Limb (tissue), 2 donors: ENCODE measurements at regions not wholly inside any gene's neighbourhood (a gene's known extent, or its start where the extent isn't known, plus 50 kb on each side); places are given as distances from the start of the nearest gene placed in this dataset.
"Not testable (repeated sequence)": the region's sequence is repeated elsewhere in the genome, so short reads cannot be mapped to it uniquely, and the experiment has no call there.

Experiments
- DNase-seq, 2 donors: peaks; one replicate each; pipeline ENCODE4 v3.0.0-alpha.2; 2016; ENCODE audit errors: extremely low spot score in 2 of 2

DNA sequence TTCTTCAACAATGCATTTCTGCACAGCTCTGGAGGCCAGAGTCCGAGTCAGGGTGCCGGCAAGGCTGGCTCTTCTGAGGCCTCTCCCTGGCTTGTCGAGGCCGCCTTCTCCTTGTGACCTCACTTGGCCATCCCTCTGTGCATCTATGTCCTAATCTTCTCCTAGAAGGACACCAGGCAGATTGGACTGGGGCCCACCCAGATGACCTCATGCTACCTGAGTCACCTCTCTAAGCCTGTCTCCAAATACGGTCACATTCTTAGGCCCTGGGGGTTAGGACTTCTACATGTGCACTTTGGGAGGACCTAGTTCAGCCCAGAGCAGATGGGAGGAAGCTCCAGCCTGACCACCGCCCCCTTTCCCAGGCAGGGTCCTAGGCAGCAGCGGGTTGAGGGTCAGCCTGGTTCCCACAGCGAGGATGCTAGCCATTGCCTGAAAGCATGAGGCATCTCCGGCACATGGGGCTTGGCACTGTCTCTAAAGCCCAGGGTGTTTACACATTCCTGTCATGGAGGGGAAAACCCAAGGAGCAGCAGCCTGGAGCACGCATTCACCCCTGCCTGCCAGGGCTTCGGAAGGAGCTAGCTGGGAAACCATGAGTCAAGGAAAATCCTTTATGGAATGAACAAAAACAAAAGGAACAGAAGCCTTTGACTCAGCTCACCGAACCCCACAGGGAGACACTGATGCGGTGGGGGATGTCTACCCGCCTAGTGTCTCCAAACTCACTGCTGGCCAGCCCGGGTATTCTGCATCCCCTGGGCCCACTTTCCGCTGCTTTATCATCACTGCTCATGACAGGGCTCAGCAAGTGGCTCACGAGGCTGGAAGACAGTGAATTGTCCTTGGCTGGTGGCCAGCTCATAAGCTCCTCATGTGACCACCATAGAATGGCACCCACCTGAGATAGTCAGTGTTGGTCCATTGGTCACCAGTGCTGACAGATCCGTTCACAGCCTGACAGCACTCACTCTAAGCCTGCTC, 140.2 kb upstream of the ZNF469 start:
- DNase-seq, result not testable (repeated sequence)

GRCh38 chr16:88243921-88244320, 138.8 kb upstream of the ZNF469 start:
- DNase-seq, result not testable (repeated sequence)

DNA sequence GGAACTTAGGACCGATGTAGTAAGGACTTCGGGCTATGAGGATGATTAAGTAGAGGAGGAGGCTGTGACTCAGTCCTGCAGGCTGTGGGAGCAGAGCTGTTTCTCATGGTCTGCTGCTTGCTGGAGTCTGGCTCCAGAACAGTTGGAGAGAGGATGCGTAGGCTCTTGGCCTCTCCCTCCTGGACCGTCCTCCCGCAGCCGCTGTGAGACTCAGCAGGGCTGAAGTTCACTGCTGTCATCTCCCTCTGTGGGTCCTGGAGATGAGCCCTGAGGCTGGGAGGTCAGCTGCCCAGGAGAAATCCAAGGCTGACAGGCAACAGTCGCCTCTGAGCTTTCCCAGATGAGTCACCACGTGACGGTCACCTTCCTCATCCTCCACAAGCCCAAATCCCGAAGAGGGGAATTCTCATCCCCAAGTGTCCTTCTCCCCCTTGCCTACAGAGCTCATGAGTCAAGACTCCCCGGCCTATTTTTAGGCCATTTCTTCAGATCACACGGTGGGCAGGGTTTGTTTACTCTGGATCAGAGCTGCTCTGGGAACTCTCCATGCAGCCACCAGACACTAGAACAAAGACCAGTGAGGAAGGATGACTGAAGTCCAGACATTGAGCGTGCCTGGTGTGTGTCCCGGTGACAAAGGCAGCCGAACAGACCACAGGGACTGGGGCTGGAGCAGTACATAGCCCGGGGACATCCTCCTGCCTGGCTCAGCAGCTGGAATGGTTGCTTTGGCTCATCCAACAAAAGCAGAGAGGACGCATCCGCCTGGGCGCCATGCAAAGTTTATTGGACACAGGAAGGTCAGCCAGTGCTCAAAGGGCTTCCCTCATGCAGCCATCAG, 137.3 kb upstream of the ZNF469 start:
- DNase-seq, result not testable (repeated sequence)

DNA sequence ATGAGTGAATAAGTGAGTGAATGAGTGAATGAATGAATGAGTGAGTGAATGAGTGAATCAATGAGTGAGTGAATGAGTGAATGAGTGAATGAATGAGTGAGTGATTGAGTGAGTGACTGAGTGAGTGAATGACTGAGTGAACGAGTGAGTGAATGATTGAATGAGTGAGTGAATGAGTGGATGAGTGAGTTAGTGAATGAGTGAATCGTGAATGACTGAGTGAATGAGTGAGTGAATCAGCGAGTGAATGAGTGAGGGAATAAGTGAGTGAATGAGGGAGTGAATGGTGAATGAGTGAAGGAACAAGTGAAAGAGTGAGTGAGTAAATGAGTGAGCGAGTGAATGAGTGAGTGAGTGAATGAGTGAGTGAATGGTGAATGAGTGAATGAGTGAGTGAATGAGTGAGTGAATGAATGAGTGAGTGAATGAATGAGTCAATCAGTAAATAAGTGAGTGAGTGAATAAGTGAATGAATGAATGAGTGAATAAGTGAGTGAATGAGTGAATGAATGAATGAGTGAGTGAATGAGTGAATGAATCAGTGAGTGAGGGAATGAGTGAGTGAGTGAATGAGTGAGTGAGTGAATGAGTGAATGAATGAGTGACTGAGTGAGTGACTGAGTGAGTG, 135.7 kb upstream of the ZNF469 start:
- not testable (repeated sequence) for DNase-seq

- DNase-seq, result not testable (repeated sequence)
Observed at GRCh38 chr16:88247583-88247966, 135.2 kb upstream of the ZNF469 start.

GRCh38 chr16:88248761-88249160, 134.0 kb upstream of the ZNF469 start:
- DNase-seq, result not testable (repeated sequence)

GRCh38 chr16:88250381-88250780, 132.4 kb upstream of the ZNF469 start:
- not testable (repeated sequence) for DNase-seq

DNA sequence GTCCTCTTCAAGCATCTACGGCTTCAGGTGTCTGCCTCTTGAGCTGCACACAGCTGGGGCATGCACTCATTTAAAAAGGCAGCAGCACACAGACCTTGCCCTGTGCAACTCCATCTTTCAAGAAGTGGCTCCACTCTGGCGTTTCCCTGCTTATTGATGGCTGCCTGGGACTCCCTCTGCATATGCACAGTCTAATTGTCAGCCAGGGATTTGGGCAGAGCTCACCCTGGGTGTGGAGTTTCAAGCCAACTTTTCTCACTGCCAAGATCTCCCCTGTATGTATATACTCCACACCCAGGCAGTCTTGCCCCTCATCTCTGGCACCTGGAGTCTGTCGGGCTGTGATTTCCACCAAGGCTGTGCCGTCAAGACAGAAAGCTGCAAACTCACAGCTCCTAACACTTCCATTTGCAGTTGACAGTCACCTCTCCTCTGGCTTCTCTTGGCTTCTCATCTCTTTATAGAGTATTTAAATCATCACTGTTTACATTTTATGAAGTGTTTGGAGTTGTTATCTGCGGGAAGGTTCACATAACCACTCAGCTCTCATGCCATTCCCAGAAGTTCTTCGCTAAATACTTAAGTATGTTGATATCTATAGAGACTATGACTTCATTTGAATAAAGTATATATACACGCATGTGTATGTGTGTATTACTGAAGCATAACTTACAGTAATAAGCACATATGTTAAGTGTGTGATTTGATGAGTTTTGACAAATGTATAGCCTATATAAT, 130.5 kb upstream of the ZNF469 start:
- DNase-seq, result not testable (repeated sequence)

DNA sequence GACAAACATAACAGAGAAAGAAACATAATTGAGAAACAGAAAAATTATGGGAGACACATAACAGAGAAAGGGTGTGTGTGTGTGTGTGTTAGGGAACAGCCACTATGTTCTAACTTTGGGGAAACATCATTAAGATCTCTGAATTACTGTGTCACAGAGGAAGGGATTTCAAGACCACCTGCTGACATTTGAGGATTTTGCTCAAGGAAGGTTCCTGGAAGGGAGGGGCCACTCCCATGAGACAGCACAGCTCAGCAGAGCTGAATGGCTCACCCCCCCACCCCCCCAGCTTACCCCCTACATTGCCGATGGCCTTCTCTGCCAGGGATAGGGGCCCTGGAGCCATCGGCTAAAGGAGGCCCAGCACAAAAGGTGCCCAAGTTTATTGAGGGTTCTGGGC, 124.6 kb upstream of the ZNF469 start:
- not testable (repeated sequence) for DNase-seq

- DNase-seq, result peak in 1 of 2 donors; percentile 60
Observed at GRCh38 chr16:88258764-88259525, 123.8 kb upstream of the ZNF469 start.

GRCh38 chr16:88259538-88259937, 123.2 kb upstream of the ZNF469 start:
- not testable (repeated sequence) for DNase-seq

- DNase-seq, result not testable (repeated sequence)
Observed at GRCh38 chr16:88260146-88260545, 122.6 kb upstream of the ZNF469 start.

DNA sequence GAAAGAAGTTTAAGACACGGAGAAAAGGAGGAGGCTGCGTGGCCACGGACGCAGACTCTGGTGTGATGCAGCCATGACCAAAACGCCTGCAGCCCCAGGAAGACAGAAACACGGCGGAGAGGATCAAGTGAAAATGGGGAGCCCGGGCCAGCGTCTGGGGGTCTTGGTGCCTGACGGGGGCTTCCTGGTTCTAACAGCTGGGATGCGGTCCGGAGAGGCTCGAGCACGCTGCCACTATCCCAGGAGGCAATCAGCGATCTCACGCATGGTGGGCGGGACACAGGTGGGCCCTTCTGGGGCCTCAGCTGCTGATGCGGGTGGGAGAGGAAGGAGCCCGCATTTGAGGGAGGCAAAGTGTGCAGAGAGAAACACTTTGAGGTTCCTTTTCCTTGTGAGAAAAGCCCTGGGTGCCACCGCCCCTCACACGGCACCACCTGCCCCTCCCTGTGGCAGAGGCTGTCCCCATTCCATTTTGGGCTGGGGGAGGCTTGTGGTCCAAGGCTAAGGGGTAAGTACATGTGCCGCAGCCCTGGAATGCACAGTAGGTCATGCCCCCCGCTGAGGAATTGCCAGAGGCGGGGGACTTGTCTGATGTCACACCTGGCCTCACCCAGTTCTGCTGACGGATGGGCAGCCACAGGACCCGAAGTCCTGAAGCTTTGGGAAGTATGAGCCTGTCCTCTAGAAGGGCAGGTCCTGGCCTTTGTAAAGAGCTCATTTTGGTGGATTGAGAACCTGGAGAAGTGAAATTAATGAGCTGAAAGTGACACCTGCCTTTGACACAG, 121.7 kb upstream of the ZNF469 start:
- DNase-seq, result not testable (repeated sequence)

- not testable (repeated sequence) for DNase-seq
Observed at GRCh38 chr16:88261814-88262605, 120.7 kb upstream of the ZNF469 start.

GRCh38 chr16:88262858-88263563, 119.7 kb upstream of the ZNF469 start:
- DNase-seq, result not testable (repeated sequence)

DNA sequence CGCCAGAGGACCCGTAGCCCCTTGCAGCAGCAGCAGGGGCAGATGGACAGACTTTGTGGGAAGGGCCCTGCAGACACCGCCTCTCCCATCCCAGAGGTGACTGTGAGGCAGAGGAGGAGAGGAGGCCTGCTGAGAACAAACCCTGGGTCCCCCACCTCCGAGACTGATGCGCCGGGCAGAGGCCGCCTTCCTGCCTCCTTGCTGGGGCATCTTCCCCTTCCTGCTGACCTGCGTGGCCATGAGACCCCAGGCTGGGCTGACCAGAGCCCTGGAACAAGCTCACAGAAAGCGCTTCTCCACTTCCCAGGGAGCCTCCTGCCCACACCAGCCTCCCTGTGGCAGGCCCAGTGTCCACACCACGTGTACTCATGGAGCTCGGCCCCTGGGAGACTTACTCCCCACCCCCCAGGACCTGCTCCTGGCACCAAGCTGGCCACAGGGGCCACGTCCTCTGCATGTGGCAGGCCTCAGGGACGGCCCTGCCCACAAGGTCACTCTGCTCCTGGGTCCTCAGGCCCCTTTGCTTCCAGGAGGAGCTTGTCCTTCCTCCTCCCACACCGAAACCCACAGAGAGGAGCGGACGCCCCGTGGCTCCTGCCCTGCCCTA, 119.0 kb upstream of the ZNF469 start:
- DNase-seq, result not testable (repeated sequence)

- peak in 1 of 2 donors; percentile 71 for DNase-seq
Observed at GRCh38 chr16:88264641-88265285, 118.0 kb upstream of the ZNF469 start.
